ENCODE measurements at regions not wholly inside any gene's neighbourhood (a gene's known extent, or its start where the extent isn't known, plus 50 kb on each side); places are given as distances from the start of the nearest gene placed in this dataset.

- no peak for DNase-seq
These were observed 315.7 kb upstream of the SLITRK5 start for GRCh38 chr13:87355451-87355850.

DNA sequence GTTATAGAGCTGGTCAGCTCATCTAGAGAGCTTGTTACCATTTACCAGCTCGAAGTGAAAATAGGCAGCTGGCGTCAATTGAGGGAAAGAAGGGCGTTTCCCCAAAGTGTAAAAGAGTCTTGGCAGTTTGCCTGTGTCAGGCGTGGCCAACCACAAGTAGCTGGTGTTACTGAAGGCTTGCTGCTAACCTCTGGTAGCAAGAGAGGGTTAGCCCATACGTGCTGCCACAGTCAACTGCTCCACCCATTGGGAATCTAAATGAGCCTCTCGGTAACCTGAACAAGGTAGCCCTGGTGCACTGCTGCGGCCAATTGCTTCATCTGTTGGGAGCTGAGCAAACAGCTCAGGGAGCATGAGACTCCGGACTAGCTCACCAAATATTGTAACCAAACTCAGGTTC lies 314.9 kb upstream of the SLITRK5 start:
- DNase-seq = peak; percentile 1

DNA sequence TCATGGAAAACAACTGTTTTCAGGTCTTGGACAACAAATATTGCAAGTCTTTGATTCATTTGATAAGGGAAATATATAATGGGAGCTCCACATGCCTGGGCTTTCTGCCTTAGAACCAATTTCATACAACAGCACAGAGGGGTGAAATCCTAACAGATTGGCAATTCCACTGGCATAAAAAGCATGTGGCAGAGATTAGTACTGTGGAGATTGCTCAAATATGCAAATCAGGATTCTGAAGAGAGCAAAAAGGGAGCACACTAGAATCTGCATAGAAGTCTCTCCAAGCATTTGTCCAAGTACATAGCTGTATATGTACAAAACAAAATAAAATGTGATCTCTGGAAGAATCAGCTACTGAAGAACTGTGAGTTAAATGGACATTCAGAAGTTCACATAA lies 312.9 kb upstream of the SLITRK5 start:
- no peak for DNase-seq

GRCh38 chr13:87361216-87361615 lies 310.0 kb upstream of the SLITRK5 start:
- no peak for DNase-seq

GRCh38 chr13:87368639-87369038 lies 302.5 kb upstream of the SLITRK5 start:
- DNase-seq = no peak

DNA sequence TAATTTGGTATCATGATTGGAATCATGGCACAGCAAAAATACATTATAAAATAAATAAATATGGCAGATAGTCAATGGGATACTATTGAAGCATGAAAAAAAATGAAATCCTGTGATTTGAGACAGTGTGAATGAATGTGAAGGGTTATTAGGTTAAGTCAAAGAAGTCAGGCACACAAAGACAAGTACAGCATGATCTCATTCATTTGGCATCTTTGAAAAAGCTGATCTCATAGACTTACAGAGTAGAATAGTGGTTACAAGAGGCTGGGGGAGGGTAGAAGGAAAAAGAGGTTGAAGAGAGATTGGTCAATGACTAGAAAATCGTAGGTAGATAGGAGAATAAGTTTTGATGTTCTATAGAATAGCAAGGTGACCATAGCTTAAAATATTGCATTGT lies 295.1 kb upstream of the SLITRK5 start:
- DNase-seq = no peak

GRCh38 chr13:87384099-87384498 lies 287.1 kb upstream of the SLITRK5 start:
- DNase-seq = no peak

DNA sequence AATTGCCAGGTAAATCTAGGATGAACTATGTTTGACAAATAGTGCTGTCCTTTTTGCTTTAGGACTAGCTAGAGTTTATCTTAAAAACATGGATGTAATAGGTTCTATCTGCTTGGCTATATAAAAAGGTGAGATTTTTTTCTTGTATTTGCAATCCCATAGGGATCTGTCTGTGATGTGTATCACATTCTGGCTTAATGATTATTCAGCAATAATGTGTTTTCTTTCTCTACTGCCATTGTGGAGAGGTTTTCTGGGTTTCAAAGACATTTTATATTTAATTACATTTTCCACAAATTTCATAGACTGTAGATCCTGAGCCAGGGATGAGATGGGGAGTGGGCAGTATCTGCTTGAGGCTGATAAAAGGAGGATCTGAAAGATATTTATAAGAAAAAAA lies 277.8 kb upstream of the SLITRK5 start:
- no peak for DNase-seq

GRCh38 chr13:87398047-87398446 lies 273.1 kb upstream of the SLITRK5 start:
- DNase-seq = no peak

DNA sequence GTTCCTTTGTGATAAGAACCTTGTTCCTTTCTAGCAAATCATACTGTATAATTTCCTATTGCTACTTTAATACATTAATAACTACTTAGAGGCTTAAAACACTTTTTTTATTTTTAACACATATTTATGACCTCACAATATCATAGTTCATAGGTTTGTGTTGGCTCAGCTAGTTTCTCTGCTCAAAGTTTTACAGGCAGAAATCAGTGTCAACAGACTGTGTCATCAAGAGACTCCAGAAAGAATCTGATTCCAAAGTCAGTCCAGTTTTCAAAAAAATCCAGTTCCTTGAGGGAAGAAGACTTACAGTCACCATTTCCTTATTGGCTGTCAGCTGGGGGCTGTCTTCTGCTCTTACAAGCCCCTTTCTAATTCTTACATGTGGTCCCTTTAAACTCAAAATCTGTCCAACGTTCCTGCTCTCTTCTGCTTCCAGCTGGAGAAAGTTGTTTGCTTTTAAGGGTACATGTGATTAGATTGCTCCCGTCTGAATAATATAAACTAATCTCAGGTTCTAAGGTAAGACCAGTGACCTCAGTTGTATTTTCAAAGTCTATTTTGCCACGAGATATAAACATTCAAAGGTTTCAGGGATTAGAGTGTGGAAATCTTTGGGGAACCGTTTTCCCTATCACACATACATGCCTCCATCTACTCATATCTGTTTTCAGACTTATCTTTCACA lies 267.3 kb upstream of the SLITRK5 start:
- no peak for DNase-seq

DNA sequence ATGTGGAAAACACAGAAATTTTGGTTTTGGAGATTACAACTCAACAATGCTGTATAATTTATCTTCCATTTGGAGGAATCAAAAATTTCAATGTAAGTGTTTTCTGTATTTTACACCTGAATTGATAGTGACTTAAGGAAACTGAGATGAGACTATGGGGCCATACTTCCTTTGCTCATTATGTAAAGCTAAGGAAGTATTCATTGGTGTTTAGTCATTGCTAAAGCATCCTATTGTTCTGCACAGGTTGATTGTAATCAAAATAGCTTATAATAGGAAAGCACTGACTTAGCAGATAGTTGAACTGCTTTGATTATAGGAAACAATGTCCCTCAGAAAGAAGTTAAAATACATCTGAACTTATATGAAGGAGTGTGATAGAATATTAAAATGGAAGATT lies 244.4 kb upstream of the SLITRK5 start:
- DNase-seq = no peak

- DNase-seq = no peak
These were observed 227.0 kb upstream of the SLITRK5 start for GRCh38 chr13:87444135-87444534.

DNA sequence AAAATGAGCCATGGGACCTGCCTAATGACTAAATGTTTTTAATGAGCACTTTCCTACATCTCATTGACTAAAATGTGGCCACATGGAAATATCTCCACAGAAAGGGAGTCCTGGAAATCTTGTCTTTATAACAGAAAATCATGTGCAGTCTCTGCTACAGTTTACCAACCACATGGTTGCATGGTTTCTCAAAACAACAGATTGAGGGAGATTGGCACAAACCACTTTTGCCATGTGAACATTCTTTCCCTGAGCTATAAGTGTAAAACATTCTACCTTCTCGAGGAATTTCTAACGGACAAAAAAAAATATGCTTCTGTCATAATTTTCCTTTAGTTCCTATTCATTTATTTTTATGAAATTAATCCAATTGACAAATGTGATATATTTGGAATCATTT lies 218.9 kb upstream of the SLITRK5 start:
- no peak for DNase-seq

GRCh38 chr13:87453244-87453643 lies 217.9 kb upstream of the SLITRK5 start:
- no peak for DNase-seq

DNA sequence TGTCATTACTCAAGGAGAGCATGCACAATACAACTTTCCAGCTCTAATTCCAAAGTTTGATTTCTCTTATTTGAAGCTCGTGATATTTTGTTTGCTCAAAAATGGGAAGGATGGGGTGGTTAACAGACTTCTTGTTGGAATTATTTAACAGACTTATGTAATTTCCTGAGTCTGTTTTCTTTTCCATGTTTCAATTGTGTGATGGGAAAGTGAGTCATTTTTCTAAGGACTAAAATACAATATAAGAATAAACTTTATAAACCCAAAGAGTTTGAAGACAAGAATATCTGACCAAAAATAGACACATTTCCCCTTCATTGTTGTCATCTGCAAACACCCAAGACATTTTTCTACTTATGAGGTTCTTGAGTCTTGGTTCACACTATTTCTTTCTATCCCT lies 211.8 kb upstream of the SLITRK5 start:
- DNase-seq = no peak

DNA sequence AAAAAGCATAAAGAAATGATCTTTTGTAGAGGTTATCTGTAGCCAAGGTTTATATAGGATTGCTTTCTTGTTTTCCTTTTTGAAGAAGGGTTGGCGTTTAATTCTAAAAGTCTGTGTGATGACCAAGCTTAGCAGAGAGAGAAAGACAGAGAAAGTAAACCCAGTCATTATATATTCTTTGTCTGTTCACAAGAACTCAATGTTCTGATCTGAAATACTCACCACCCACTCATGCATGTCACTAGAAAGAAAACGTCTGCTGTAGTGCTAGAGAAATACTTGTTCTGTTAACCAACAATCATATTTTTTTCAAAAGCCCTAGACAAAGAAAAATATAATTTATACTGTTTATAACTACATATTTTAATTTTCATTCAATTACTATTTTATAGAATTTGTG lies 173.7 kb upstream of the SLITRK5 start:
- no peak for DNase-seq

- DNase-seq = peak; percentile 74
These were observed 172.5 kb upstream of the SLITRK5 start for GRCh38 chr13:87498681-87499080.

DNA sequence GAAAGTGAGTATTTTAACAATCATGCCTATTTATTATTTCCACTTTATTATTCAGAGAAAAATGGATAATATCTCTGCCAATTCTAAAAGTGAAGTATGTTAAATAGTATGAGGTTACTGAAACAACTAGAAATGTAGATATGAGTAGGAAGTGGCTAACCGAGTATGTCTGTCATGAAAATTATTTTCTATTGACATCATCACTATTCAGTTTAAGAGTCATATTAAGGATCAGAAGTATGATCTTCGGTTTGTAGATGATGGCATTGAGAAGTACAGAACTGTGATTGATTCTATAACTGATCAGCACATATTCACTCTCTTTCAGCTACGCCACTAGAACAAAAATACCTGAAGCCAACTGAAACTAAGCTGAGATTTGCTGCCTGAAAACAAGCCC lies 146.4 kb upstream of the SLITRK5 start:
- DNase-seq = no peak

GRCh38 chr13:87533776-87534175 lies 137.4 kb upstream of the SLITRK5 start:
- DNase-seq = no peak

DNA sequence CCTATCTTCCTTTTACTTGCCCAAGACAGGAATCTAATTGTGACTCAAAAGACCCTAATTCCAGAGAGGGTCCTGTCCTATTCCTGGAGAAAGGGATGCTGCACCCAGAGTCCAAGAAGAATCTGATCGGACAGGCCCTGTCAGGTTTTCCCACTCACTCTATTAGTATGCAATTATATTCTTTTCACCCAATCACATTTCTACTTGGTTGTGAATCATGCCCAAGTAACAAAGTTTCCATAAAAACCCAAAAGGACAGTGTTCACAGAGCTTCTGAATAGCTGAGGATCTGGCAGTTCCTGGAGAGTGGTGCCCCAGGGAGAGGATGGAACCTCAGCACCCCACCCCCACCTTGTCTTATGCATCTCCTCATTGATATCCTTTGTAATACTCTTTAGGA lies 135.3 kb upstream of the SLITRK5 start:
- no peak for DNase-seq

- DNase-seq = no peak
These were observed 134.7 kb upstream of the SLITRK5 start for GRCh38 chr13:87536499-87536898.

- no peak for DNase-seq
These were observed 134.3 kb upstream of the SLITRK5 start for GRCh38 chr13:87536899-87537298.

- no peak for DNase-seq
These were observed 133.2 kb upstream of the SLITRK5 start for GRCh38 chr13:87537951-87538350.

DNA sequence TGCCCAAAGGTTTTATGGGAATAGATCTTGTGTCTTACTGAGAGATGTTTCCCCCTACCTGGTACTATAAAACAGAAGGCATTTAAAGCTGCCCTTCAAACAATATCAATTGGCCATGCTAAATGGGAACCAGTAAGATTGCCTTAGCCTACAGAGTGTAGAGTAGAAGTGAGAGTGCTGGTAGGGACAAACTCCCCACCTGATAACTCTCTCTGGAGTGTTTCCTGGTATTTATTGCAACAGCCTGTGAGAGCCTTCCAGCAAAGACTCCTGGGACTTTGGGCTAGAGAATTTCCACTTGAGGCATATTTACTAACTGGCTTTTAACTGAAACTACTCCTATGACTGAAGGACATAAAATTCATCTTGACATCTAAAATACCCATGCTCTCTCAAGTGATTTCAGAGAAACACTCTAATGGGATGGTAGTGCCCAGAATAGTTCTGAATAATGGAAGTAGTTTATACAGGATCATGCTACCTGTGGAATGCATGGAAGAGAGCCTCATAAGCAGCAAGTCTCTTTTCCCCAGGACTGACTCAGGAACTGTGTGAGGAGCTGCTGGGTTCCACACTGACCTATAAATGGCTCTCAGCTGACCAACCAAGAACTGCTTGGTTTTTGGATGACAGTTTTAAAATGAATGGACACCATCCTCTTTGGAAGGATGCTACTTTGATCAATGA lies 132.7 kb upstream of the SLITRK5 start:
- no peak for DNase-seq
